ENCODE measurements at regions not wholly inside any gene's neighbourhood (a gene's known extent, or its start where the extent isn't known, plus 50 kb on each side); places are given as distances from the start of the nearest gene placed in this dataset.

DNA sequence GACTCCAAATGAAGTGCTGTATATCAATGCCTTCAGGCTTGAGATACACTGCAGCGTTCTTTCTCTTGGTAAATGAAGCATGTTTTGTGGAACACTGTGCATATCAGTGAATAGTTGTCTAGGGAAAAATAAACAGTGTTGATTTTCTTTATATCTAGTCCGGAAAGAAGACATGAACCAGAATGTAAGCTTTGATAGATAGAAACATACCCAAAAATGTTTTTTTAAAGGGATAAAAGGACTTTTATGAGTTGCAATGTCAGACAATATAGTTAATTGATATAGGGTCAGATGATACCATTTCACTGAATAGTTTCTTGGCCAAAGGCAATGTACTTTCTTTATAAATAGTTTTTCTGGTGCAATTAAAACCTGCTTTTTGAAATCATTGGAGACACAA lies 1037.8 kb downstream of the OTOL1 start:
- no peak for TF ChIP-seq FOXM1 (IDR thresholded peaks at IDR 0.05; ENCODE audit: borderline replicate concordance, low read depth)

- no peak for TF ChIP-seq EP300 (IDR thresholded peaks at IDR 0.05; ENCODE audit: borderline replicate concordance)
Measured at GRCh38 chr3:162538491-162538890, 1041.9 kb downstream of the OTOL1 start.

- TF ChIP-seq REST (IDR thresholded peaks at IDR 0.05; ENCODE audit: low read depth) (no peak), CEBPB (IDR thresholded peaks at IDR 0.05) (no peak), RAD21 (IDR thresholded peaks at IDR 0.05; ENCODE audit: low read depth) (no peak)
Measured at GRCh38 chr3:162538906-162539305, 1042.3 kb downstream of the OTOL1 start.

DNA sequence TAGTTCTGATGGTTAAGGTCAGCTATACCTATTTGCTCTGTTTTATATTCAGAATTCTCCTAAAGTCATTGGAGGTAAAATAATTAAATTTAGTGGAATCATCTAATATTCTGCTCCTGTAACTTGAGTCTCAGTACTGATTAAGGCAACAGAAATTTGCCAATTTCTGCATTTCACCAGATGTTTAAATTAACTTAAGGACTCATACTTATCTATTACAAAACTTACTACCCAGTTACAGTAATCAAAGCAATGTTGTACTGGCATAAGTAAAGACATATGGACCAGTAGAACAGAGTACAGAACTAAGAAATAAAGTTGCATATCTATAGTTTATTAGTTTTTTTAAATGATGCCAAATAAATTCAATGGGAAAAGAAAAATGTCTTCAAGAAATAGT lies 1043.8 kb downstream of the OTOL1 start:
- no peak for TF ChIP-seq RAD21 (IDR thresholded peaks at IDR 0.05; ENCODE audit: low read depth)
- no peak for TF ChIP-seq TEAD4 (IDR thresholded peaks at IDR 0.05)
- TF ChIP-seq, protein P1, sequence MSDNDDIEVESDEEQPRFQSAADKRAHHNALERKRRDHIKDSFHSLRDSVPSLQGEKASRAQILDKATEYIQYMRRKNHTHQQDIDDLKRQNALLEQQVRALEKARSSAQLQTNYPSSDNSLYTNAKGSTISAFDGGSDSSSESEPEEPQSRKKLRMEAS (IDR thresholded peaks at IDR 0.05), result no peak
- TF ChIP-seq CEBPB (IDR thresholded peaks at IDR 0.05), result no peak
- TF ChIP-seq TAF1 (IDR thresholded peaks at IDR 0.05; ENCODE audit: low read depth), result no peak
- no peak for TF ChIP-seq YY1 (IDR thresholded peaks at IDR 0.05; ENCODE audit: low read depth)
- no peak for TF ChIP-seq TCF12 (IDR thresholded peaks at IDR 0.05; ENCODE audit: low read depth)
- no peak for TF ChIP-seq ZBTB7A (IDR thresholded peaks at IDR 0.05; ENCODE audit: low read depth)
- TF ChIP-seq EGR1 (IDR thresholded peaks at IDR 0.05), result no peak
- no peak for TF ChIP-seq NFIC (IDR thresholded peaks at IDR 0.05)
- TF ChIP-seq, protein P2, sequence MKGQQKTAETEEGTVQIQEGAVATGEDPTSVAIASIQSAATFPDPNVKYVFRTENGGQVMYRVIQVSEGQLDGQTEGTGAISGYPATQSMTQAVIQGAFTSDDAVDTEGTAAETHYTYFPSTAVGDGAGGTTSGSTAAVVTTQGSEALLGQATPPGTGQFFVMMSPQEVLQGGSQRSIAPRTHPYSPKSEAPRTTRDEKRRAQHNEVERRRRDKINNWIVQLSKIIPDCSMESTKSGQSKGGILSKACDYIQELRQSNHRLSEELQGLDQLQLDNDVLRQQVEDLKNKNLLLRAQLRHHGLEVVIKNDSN (IDR thresholded peaks at IDR 0.05), result no peak
- TF ChIP-seq EP300 (IDR thresholded peaks at IDR 0.05; ENCODE audit: borderline replicate concordance), result no peak
- no peak for TF ChIP-seq FOXM1 (IDR thresholded peaks at IDR 0.05; ENCODE audit: borderline replicate concordance, low read depth)
- TF ChIP-seq REST (IDR thresholded peaks at IDR 0.05; ENCODE audit: low read depth), result no peak
- TF ChIP-seq CREB1 (IDR thresholded peaks at IDR 0.05; ENCODE audit: low read depth), result no peak

GRCh38 chr3:162541923-162542322 lies 1045.3 kb downstream of the OTOL1 start:
- TF ChIP-seq, protein P1 (IDR thresholded peaks at IDR 0.05), result no peak

GRCh38 chr3:162544246-162544645 lies 1047.6 kb downstream of the OTOL1 start:
- no peak for TF ChIP-seq EGR1 (IDR thresholded peaks at IDR 0.05)
- TF ChIP-seq FOXM1 (IDR thresholded peaks at IDR 0.05; ENCODE audit: borderline replicate concordance, low read depth), result no peak
- TF ChIP-seq TCF12 (IDR thresholded peaks at IDR 0.05; ENCODE audit: low read depth), result no peak
- TF ChIP-seq CEBPB (IDR thresholded peaks at IDR 0.05), result no peak
- no peak for TF ChIP-seq TEAD4 (IDR thresholded peaks at IDR 0.05)
- TF ChIP-seq YY1 (IDR thresholded peaks at IDR 0.05; ENCODE audit: low read depth), result no peak
- TF ChIP-seq REST (IDR thresholded peaks at IDR 0.05; ENCODE audit: low read depth), result no peak
- TF ChIP-seq CREB1 (IDR thresholded peaks at IDR 0.05; ENCODE audit: low read depth), result no peak
- TF ChIP-seq EP300 (IDR thresholded peaks at IDR 0.05; ENCODE audit: borderline replicate concordance), result no peak
- TF ChIP-seq ZBTB7A (IDR thresholded peaks at IDR 0.05; ENCODE audit: low read depth), result no peak
- TF ChIP-seq RAD21 (IDR thresholded peaks at IDR 0.05; ENCODE audit: low read depth), result no peak
- TF ChIP-seq, protein P1 (IDR thresholded peaks at IDR 0.05), result no peak
- no peak for TF ChIP-seq TAF1 (IDR thresholded peaks at IDR 0.05; ENCODE audit: low read depth)
- no peak for TF ChIP-seq NFIC (IDR thresholded peaks at IDR 0.05)
- TF ChIP-seq, protein P2 (IDR thresholded peaks at IDR 0.05), result no peak
